ENCODE measurements at regions not wholly inside any gene's neighbourhood (a gene's known extent, or its start where the extent isn't known, plus 50 kb on each side); places are given as distances from the start of the nearest gene placed in this dataset.

DNA sequence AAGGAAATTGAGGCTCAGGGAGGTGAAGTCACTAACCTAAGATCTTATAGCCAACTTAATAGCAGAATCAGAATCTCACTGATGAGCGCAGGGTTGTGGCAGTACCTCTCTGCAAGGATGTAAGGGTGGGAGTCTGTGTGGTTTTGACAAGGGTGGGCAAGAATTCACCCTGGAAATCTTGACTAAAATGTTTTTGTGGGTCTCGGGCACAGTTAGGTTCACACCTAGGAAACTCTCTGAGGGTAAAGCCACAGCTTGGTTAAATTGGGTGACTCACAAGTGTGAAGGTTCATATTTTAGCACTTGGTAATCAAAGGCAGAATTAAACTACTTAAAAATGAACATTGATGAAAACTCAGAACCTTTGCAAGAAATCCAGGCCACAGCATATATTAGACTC lies 178.2 kb upstream of the EOMES start:
- Mint-ChIP-seq H3K27ac (no peak overlapping the region), H3K4me1 (no peaks in the 10 kb centered on the region), H3K4me3 (no peak overlapping the region), H3K36me3 (no peaks in the 10 kb centered on the region), H3K9me3 (peaks cover 0 to 5% (median 0%) of the 10 kb centered on the region in 7 donors), H3K27me3 (ENCODE audit: low read depth in 3 of 3) (no peaks in the 10 kb centered on the region)
- no peaks in the 10 kb centered on the region for H3K27me3 ChIP-seq (ENCODE audit: control insufficient read depth in 2 of 2, insufficient read depth in 2 of 2, low read length in 2 of 2)
- H3K9ac ChIP-seq (ENCODE audit: insufficient read depth, low read length, poor library complexity, severe bottlenecking), result no peak overlapping the region
- intact Hi-C loops (cut with micrococcal nuclease), result no loop called here
- no peak overlapping the region for H3K4me2 ChIP-seq (replicated peaks; ENCODE audit: extremely low read depth, low read length, poor library complexity, severe bottlenecking)
- no peaks in the 10 kb centered on the region for H4K20me1 ChIP-seq (ENCODE audit: insufficient read depth, low read length)
- no CpG with 5 or more reads among the region's 2 CpGs for WGBS (ENCODE audit: insufficient coverage)
- TF ChIP-seq CTCF (IDR thresholded peaks at IDR 0.05), result no peak
- DNase-seq, result no peak
- no peak overlapping the region for H3K4me3 ChIP-seq (replicated peaks in 1 of 3; ENCODE audit: low read depth in 2 of 3, low read length in 3 of 3)
- H3K36me3 ChIP-seq (replicated peaks in 1 of 2; ENCODE audit: control insufficient read depth in 1 of 2, insufficient read depth in 2 of 2, low read length in 2 of 2), result no peaks in the 10 kb centered on the region
- H2AFZ ChIP-seq (ENCODE audit: insufficient read depth, low read depth, low read length, poor library complexity, severe bottlenecking), result no peak overlapping the region
- no peaks in the 10 kb centered on the region for H3K4me1 ChIP-seq (ENCODE audit: control insufficient read depth in 1 of 2, insufficient read depth in 2 of 2, low read length in 2 of 2)
- H3K27ac ChIP-seq (ENCODE audit: low read depth in 1 of 2, low read length in 2 of 2), result no peak overlapping the region
- no peaks in the 10 kb centered on the region for H3K9me3 ChIP-seq (replicated peaks in 1 of 2; ENCODE audit: control insufficient read depth in 1 of 2, insufficient read depth in 1 of 2, low read length in 2 of 2)
- H3K79me2 ChIP-seq (ENCODE audit: insufficient read depth, low read length), result no peaks in the 10 kb centered on the region

- no peak overlapping the region for H2AFZ ChIP-seq (ENCODE audit: insufficient read depth, low read depth, low read length, poor library complexity, severe bottlenecking)
- Mint-ChIP-seq H3K9me3 (peaks cover 0 to 2% (median 0%) of the 10 kb centered on the region in 7 donors), H3K27me3 (ENCODE audit: low read depth in 3 of 3) (peaks cover 0 to 2% (median 0%) of the 10 kb centered on the region in 3 donors), H3K4me3 (no peak overlapping the region), H3K4me1 (no peaks in the 10 kb centered on the region), H3K36me3 (no peaks in the 10 kb centered on the region), H3K27ac (no peak overlapping the region)
- H3K36me3 ChIP-seq (replicated peaks in 1 of 2; ENCODE audit: control insufficient read depth in 1 of 2, insufficient read depth in 2 of 2, low read length in 2 of 2), result no peaks in the 10 kb centered on the region
- no peak overlapping the region for H3K4me3 ChIP-seq (replicated peaks in 1 of 3; ENCODE audit: low read depth in 2 of 3, low read length in 3 of 3)
- H3K27ac ChIP-seq (ENCODE audit: low read depth in 1 of 2, low read length in 2 of 2), result no peak overlapping the region
- no peak overlapping the region for H3K4me2 ChIP-seq (replicated peaks; ENCODE audit: extremely low read depth, low read length, poor library complexity, severe bottlenecking)
- no CpG with 5 or more reads among the region's 3 CpGs for WGBS (ENCODE audit: insufficient coverage)
- intact Hi-C loops (cut with micrococcal nuclease), result no loop called here
- H4K20me1 ChIP-seq (ENCODE audit: insufficient read depth, low read length), result no peaks in the 10 kb centered on the region
- H3K4me1 ChIP-seq (ENCODE audit: control insufficient read depth in 1 of 2, insufficient read depth in 2 of 2, low read length in 2 of 2), result no peaks in the 10 kb centered on the region
- no peaks in the 10 kb centered on the region for H3K79me2 ChIP-seq (ENCODE audit: insufficient read depth, low read length)
- no peaks in the 10 kb centered on the region for H3K9me3 ChIP-seq (replicated peaks in 1 of 2; ENCODE audit: control insufficient read depth in 1 of 2, insufficient read depth in 1 of 2, low read length in 2 of 2)
- H3K9ac ChIP-seq (ENCODE audit: insufficient read depth, low read length, poor library complexity, severe bottlenecking), result no peak overlapping the region
- no peaks in the 10 kb centered on the region for H3K27me3 ChIP-seq (ENCODE audit: control insufficient read depth in 2 of 2, insufficient read depth in 2 of 2, low read length in 2 of 2)
- DNase-seq, result no peak
- no peak for TF ChIP-seq CTCF (IDR thresholded peaks at IDR 0.05)
Measured at GRCh38 chr3:27903446-27903845, 181.3 kb upstream of the EOMES start.
